Stimulated activated CD4-positive, alpha-beta T cell treated with anti-CD3 and anti-CD28 coated beads, Interleukin-12 subunit alpha, Interleukin-12 subunit beta, amount 100 ng/mL, for 48 hours (primary cell): ENCODE measurements at regions not wholly inside any gene's neighbourhood (a gene's known extent, or its start where the extent isn't known, plus 50 kb on each side); places are given as distances from the start of the nearest gene placed in this dataset.
"Not testable (repeated sequence)": the region's sequence is repeated elsewhere in the genome, so short reads cannot be mapped to it uniquely, and the experiment has no call there.

Experiments
- DNase-seq, 3 donors: peaks; one replicate each; pipeline ENCODE4 v3.0.0-alpha.2; 2020; ENCODE audit warnings: low read depth in 2 of 3, low spot score in 1 of 3

DNA sequence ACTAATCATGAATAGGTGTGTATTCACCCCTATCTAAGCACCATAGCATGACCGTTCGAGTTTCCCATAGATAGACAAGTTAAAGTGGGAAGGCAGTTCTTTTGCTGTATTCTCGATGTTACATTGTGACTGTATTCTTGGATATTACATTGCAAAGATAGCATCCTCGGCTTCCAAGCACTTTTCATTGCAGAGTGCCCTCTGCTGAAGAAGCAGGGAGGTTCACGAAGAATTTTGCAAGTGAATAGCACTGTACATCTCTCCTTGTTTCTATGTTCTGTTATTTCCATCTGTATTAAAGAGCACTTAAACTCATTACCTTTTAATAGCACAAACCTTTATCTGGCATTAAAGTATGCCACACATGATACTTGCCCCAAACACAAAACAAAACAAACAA is 426.7 kb upstream of the ARX start:
- DNase-seq, result no peak

DNA sequence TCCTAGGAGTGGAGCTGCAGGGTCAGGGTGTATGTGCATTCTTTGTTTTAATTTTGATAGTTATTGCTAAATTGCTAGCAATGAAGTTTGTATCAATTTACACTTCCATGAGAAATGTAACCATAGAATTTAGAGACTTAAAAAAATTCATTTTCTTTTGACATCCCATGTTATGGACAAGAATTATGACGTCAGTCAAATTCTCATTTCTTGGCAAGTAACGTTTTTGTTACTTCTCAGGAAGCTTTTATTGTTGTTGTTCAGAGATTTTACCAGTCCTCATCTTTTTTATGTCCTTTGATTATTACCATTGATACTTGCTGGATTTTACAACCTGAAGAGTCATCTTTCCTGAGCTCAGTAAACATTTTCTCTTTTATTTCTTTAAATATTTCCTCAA is 417.5 kb upstream of the ARX start:
- DNase-seq, result no peak

DNA sequence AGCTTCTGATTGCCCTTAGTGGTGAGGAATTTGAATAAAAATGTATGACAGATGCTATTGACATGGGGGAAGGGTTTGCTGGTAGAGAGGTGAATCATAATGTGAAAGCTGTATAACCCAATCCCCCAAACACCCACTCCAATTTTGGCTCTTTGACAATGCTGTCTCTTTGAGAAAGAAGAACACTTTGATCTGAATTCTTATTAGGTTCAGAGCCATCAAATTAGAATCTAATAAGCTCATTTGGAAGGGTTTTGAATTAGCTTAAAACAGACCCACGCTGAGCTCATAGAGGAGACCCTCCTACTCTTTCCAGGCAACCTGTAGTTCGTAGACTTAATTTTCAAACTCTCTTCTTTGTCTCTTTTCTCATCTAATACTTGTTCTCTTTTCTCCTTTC is 416.6 kb upstream of the ARX start:
- no peak for DNase-seq

DNA sequence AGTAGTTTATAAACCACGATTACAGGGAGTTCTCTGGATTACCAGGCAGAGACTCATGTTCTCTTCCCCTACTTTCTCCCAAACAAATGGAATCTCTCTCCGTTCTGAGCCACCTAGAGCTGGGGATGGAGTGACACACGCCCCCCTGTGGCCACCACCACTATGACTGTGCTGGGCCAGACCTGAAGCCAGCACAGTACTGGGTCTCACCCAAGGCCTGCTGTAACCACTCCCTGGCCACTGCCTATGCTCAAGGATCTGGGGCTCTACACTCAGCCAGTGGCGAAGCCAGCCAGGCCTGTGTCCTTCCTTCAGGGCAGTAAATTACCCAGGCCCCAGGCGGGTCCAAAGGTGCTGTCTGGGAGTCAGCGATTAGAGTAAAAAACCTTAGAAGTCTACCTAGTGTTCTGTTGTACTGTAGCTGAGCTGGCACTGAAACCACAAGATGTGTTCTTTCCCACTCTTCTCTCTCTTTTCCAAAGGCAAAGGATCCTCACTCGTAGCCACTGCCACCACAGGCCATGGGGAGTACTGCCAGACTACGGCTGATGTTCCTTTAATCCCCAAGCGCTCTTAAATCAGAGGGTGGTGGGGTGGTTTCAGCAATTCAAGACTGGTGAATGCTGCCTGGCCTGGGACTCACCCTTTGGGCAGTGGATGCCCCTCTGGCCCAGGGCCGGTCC is 412.2 kb upstream of the ARX start:
- no peak for DNase-seq

DNA sequence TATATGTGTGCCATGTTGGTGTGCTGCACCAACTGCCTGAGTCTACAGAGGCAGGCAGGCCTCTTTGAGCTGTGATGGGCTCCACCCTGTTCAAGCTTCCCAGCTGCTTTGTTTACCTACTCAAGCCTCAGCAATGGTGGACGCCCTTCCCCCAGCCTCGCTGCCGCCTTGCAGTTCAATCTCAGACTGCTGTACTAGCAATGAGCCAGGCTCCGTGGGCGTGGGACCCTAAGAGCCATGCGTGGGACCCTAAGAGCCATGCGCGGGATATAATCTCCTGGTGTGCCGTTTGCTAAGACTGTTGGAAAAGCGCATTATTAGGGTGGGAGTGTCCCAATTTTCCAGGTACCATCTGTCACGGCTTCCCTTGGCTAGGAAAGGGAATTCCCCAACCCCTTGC is 388.4 kb upstream of the ARX start:
- DNase-seq, result not testable (repeated sequence)

DNA sequence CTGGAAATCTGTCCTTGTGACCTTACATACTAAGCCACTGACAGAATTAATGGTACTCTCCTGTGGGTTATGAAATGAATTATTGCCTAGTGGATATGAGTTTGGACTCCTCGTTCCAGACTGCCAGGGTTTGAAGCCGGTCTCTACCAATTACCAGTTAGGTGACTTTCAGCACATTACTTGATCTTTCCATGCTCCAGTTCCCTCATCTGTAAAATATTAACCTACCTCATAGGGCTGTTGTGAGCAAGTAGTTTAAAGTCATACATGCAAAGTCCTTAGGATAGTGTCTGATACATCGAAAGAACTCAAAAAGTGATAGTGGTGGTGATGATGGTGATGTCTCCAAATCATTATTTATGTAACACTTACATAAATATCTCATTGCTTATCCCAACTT is 373.5 kb upstream of the ARX start:
- no peak for DNase-seq

DNA sequence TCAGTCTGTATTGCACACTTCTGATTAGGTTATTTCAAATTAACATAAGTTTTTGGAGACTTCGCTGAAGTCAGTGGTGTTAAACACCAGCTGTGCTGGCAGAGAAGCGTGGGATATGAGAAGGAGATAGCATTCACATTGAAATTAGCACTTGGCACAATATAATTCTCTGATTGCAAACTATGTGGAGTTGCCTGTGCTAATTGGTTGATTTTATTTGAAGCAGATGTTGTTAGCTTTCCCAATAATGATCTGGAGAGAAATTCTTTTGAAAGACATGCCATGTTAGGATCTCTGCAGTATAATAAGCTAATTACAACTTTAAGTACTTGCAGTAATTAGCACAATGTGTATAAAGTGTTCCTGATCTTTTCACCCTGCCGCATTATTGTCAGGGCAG is 367.4 kb upstream of the ARX start:
- DNase-seq, result no peak

DNA sequence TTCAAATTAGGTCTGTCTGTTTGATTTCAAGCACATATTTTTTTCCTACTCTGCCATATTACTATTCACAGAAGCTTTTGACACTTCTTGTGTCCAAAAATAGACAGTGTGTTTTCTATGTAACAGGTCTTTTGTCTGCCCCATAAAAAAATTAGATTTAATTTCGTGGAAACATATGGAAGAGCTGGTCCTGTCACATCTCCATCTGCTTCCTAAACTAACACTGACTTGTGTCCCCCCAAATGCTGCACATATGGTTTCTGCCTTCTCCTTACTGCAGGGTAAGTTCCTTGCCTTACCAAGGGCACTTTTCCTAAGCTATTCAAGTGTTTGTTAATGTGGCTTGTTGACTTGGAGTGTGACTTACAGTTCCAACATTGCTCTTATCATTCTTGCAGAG is 340.7 kb upstream of the ARX start:
- DNase-seq, result no peak

DNA sequence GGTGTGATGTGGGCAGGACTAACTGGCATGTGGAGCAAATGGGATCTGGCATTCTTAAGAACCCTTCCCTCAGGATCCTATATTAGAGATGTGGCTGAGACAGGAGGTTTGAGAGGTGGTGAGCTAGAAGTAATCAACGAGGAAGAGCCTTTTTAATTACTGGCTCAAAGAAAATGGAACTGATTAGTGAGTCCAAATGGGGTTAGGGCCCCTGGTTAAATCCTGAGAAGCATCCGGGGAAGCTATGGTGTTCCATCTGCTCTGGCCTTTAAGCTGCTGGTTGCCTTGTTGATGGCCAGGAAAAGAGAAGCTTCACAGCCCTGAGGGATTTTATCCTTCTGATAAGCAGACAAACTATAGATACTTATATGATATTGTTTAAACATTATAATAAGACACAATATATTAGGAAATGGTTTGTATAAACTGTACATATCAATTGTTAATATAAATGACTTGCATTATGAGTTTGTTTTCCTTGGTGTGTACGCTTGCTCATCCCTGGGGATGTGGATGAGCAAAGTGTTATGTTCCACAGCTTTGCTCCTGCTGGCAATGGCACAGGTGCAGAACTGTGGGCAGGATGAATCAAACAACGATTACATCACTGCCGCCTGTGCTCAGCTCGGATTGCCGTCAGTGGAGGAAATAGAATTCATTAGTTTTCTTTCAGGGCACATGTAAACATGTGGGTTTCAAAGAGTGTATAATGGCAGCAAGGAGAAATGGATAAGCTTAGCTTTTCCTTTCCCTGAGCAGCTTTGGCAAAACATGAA is 328.6 kb upstream of the ARX start:
- no peak for DNase-seq

DNA sequence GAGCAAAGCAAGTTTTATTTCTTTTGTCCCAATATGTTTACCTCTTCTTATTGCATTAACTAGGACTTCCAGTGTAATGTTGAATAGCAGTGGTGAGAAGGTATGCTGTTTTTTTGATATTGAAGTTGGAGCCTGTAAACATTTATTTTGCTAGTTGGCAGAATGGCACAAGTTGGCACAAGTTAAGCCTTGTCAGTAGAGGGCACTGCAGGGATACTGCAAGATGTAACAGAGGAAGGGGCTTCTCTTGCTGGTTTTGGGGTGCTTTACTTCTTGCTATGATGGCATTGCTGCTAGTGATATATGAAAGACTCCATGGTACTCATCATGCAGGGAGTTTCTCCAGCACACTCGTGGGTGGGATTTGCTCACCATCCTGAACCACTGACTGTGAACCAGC is 327.3 kb upstream of the ARX start:
- DNase-seq, result no peak

DNA sequence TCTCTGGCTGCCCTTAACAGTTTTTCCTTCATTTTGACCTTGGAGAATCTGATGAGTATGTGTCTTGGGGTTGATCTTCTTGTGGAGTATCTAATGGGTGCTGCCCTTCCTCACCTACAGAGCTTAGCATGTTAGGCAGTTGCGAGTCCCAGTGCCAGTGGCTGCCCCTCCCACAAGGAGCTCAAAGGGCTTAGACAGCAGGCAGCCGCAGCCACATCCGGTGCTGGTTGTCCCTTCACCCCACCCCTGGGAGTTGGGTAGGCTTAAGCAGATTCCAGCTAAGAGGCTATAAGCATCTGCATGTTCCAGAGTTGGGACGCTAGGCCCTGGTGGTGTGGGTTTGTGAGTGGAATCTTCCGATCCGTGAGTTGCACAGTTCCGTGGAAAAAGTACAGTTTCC is 322.1 kb upstream of the ARX start:
- no peak for DNase-seq

DNA sequence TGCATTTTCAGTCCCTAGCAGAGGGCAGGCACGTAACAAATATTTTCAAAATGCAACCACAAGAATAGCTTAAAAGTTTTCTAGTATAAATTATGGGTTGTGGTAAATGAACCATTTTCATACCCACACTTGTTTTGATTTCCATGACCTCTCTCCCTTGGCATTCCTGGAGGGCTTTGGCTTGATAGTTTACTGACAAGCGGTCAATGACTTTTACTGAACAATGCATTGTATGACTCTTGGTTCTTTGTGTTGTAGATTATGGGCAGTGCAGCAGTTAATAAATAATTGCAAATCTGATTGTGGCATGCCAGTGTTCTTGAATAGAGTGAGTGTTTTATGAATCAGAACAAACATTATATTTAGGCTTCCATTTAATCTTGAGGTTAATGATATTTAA is 285.2 kb upstream of the ARX start:
- no peak for DNase-seq

DNA sequence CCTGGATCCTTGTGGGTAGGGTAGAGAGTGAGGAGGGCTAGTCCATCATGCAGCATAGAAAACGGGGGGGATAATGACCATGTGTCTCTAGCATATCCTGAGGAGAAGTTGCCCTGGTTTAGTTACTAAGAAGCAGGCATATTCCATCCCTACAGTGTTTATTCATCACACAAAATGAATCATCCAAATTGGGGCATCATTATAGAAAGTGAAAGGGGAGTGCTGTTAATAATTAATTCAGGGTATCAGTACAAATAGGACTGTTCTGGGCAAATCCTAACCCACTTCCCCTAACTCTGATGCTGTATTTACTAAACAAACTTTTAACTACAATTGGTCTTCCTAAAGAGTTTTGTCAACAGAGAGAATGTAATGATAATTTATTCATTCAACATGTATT is 281.1 kb upstream of the ARX start:
- DNase-seq, result no peak

DNA sequence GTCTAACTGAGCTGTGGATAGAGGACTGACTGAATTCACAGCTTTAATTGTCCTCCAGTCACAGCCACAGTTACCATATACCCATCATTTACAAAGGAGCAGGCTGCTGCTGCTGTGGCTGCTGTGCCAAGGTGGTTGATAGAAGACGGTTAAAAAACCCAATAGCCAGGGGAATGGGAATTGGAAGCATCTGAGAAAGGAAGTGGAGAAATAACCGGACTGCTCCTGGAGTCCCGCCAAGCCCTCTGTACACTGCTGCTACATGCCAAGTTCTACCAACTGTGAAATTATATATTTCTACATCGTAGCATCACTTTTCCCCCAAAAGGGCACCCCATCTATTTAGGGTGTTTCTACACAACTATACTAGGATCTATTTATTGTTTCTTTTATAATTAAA is 279.7 kb upstream of the ARX start:
- DNase-seq, result no peak

DNA sequence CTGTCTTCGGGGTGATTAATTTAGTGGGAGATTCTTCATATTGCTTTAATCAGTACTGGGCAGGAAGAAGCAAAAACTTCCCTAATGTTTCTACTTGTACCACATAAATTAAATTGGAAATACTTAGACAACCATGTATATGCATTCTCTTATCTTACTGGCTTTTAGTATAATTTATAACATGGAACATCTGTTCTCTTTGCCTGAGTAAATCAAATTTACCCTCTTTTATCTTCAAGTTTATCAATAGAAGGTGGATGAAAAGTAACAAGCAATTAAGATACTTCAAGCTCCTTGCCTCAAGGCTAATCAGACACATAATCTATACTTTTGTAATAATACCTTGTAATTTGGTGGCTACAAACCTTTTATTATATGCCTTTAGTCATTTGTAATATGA is 274.4 kb upstream of the ARX start:
- no peak for DNase-seq

DNA sequence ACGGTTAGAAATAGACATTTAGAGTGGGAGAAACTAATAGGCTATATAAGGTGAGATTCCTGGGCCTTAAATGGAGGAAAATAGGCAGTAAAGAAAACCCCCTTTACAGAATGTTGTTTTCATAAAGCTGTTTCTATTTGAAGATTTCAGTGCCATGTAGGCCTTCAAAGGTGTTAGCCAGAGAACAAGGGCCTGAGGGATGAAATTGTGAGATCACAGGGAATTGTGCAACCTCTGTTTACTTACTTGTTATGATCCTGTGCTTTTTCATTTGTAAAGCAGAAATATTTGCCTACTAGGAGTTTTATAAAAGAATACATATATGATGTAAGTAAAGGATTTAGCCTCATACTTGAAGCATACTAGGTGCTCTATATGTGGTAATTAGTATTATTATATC is 272.9 kb upstream of the ARX start:
- DNase-seq, result no peak

DNA sequence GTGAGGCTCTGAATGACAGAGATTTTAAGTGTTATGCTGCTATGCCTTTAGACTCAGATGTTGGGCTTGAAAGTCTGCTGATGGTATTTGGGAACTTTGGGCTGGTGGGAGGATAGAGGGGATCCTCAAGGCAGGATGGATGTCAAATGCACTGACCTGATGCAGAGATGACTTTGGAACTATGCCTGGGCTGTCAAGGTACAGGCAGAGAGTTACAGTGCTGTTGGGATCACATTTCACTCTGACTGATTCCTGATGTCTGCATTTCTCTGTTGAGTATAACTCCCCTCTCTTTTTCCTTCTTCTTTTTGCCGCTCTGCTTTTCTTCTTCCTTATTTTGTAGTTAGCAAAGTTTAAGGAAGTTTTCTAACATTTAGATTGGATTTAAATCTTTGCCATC is 271.8 kb upstream of the ARX start:
- DNase-seq, result no peak

DNA sequence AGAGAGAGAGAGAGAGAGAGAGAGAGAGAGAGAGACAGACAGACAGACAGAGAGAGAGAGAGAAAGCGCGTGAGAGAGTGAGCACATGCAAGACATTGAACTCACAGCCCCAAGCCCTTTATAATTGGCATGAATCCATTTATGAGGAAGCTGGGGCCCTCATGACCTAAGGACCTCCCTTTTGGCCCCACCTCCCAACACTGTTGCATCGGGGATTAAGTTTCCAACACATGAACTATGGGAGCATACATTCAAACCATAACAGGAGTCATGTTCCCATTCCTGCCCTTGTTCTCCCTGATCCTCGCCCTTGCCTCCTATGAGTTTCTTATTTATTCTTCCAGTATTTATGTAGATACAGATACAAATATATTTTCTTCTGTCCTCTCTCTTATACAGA is 269.8 kb upstream of the ARX start:
- DNase-seq, result no peak

DNA sequence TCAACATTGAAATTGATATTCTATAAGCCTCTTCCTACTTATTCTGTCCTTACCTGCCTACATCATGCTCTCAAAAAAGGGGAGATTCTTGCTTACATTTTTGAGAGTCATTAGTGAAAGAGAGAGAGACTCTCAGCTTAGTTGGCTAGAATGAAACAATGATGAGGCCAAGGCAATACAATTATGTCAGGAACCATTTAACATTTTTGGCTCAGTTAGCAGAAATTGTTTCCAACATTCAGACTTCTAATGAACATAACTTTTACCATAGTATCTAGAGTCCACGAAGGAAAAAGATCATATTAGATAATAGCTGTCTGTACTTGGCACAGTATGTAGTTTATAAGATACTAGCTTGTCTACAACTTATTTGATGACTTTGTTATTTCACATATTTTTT is 263.7 kb upstream of the ARX start:
- no peak for DNase-seq

DNA sequence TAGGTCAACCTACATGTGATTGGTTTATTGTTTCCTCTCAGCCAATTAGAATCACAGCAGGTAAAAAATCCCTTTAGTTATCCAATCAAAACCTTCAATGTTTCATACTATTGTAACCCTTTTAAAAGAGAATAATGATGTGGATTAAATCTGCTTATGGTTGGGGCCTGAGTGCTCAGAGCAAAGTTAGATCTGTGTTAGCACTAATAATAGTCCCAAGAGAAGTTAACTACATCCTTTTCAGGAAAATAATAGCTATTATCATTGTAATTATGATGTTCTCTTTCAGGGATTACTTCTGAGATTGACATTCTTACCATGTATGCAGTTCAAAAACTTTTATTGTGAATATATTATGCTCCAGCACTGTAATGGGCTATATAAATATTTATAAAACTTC is 262.6 kb upstream of the ARX start:
- DNase-seq, result no peak

DNA sequence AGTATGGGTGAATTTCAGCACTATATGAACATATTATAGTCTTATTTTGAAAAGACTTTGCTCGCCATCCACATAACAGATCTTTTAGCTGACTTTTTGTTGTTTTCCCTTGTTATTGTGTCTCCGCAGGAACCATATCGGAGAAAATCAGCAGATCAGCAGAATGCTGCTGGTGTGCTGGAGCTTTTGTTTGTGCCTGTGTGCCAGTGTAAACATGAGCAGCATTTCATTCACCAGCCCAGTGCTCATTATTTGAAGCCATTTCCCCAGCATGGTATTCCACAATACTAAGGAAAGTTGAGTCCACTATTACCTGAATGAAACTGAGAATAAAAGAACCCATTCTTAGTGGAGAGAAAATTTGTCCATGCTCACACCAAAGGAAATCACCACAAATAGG is 261.8 kb upstream of the ARX start:
- no peak for DNase-seq

DNA sequence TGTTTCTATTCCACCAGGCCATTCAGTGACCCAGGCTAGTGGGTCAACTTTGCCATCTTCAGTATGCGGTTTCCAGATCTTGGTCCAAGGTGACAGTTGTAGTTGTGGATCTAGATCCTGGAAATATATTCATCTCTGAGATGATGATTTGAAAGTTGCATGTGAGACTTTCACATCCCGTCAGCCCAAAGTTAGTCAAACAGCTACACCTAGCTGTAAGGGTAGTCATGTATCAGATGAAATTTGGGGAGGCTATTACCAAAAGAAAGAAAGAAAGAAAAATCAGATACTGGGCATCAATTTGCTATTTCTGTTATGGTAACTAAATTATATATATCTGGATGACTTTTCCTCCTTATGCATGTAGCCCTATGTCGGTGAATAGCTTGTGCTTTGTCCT is 259.4 kb upstream of the ARX start:
- DNase-seq, result no peak

DNA sequence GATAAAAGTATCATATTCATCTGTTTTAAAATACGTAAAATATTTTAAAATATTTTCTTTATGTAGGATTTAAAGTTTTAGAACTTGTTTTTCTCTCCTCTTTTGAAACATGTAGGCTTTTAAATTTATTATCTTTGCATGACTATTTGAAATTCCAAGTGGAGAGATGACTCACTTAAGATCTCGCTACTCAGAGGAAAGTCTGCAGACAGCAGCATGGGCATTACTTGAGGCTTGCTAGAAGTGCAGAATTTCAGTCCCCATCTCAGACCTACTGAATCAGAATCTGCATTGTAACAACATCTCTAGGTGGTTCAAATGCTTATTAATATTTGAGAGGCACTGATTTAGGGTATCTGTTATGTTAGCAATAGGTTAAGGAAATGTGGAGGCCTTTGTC is 225.7 kb upstream of the ARX start:
- DNase-seq, result no peak
